ENCODE measurements at regions not wholly inside any gene's neighbourhood (a gene's known extent, or its start where the extent isn't known, plus 50 kb on each side); places are given as distances from the start of the nearest gene placed in this dataset.

- in situ Hi-C loops (cut with HindIII; ENCODE audit: extremely low pct_ligation_motif_present, low pct_unique_long_range_greater_than_20kb): no loop called here
- H3K27ac ChIP-seq (ENCODE audit: extremely low read length, insufficient read depth, low read length): no peak overlapping the region
- no peak overlapping the region for H3K9ac ChIP-seq (ENCODE audit: insufficient read depth, low read depth, low read length)
- peaks cover 47% of the 10 kb centered on the region for H3K4me1 ChIP-seq (ENCODE audit: insufficient read depth, low read length)
- H3K4me2 ChIP-seq (ENCODE audit: low read depth, low read length): no peak overlapping the region
- ATAC-seq (no peak), FAIRE-seq (no peak), DNase-seq (ENCODE audit: low spot score) (no peak)
- ChIA-PET POLR2A (no interaction called here), CTCF (ENCODE audit: low intra/inter-chr PET ratio, low total read pairs) (no interaction called here)
- H3K4me3 ChIP-seq (replicated peaks in 1 of 3; ENCODE audit: insufficient read depth in 1 of 3, low read depth in 2 of 3, low read length in 3 of 3): no peak overlapping the region
- H2AFZ ChIP-seq (ENCODE audit: low read length): no peak overlapping the region
- no peaks in the 10 kb centered on the region for H4K20me1 ChIP-seq (ENCODE audit: insufficient read depth, low read length)
- H3K79me2 ChIP-seq (ENCODE audit: insufficient read depth, low read length): no peaks in the 10 kb centered on the region
- intact Hi-C loops (cut with micrococcal nuclease; ENCODE audit: unreplicated experiment): no loop called here
- TF ChIP-seq AKAP8 (CRISPR knock-in tag; IDR thresholded peaks at IDR 0.05) (no peak), DR1 (CRISPR knock-in tag; IDR thresholded peaks at IDR 0.05) (no peak), NFKB2 (CRISPR knock-in tag; IDR thresholded peaks at IDR 0.05; ENCODE audit: borderline replicate concordance) (no peak), ZNF160 (CRISPR knock-in tag; IDR thresholded peaks at IDR 0.05) (no peak), SRF (IDR thresholded peaks at IDR 0.05; ENCODE audit: low read depth, low read length) (no peak), U2AF1 (optimal IDR thresholded peaks at IDR 0.05; ENCODE audit: low read depth, low read length) (no peak), TRAFD1 (CRISPR knock-in tag; IDR thresholded peaks at IDR 0.05; ENCODE audit: borderline replicate concordance) (no peak), MZF1 (CRISPR knock-in tag; IDR thresholded peaks at IDR 0.05; ENCODE audit: borderline replicate concordance) (no peak), KMT2A (CRISPR knock-in tag; IDR thresholded peaks at IDR 0.05) (no peak), ZNF143 (CRISPR knock-in tag; IDR thresholded peaks at IDR 0.05) (no peak), MAZ (IDR thresholded peaks at IDR 0.05; ENCODE audit: borderline replicate concordance, low read depth, low read length) (no peak), MAZ (CRISPR knock-in tag; IDR thresholded peaks at IDR 0.05; ENCODE audit: low read depth) (no peak), ZNF605 (CRISPR knock-in tag; IDR thresholded peaks at IDR 0.05) (no peak)
- TF ChIP-seq, protein P1, sequence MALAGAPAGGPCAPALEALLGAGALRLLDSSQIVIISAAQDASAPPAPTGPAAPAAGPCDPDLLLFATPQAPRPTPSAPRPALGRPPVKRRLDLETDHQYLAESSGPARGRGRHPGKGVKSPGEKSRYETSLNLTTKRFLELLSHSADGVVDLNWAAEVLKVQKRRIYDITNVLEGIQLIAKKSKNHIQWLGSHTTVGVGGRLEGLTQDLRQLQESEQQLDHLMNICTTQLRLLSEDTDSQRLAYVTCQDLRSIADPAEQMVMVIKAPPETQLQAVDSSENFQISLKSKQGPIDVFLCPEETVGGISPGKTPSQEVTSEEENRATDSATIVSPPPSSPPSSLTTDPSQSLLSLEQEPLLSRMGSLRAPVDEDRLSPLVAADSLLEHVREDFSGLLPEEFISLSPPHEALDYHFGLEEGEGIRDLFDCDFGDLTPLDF (CRISPR knock-in tag; IDR thresholded peaks at IDR 0.05): no peak
- H3K36me3 ChIP-seq (replicated peaks in 1 of 2; ENCODE audit: control insufficient read depth in 1 of 2, insufficient read depth in 2 of 2, low read length in 2 of 2): no peaks in the 10 kb centered on the region
- no peaks in the 10 kb centered on the region for H3K27me3 ChIP-seq (ENCODE audit: control insufficient read depth in 1 of 2, insufficient read depth in 2 of 2, low read length in 2 of 2)
- no peaks in the 10 kb centered on the region for H3K9me3 ChIP-seq (ENCODE audit: low read length)
- no TSS peak for BruUV-seq (replicated peaks)
- WGBS (ENCODE audit: low lambda C conversion rate): 83% methylated on average over 5 of the region's 5 CpGs
These were observed 103.9 kb upstream of the TNS3 start for GRCh38 chr7:47685712-47686376.

All from HepG2 (cell line).